ENCODE measurements at regions not wholly inside any gene's neighbourhood (a gene's known extent, or its start where the extent isn't known, plus 50 kb on each side); places are given as distances from the start of the nearest gene placed in this dataset.

DNA sequence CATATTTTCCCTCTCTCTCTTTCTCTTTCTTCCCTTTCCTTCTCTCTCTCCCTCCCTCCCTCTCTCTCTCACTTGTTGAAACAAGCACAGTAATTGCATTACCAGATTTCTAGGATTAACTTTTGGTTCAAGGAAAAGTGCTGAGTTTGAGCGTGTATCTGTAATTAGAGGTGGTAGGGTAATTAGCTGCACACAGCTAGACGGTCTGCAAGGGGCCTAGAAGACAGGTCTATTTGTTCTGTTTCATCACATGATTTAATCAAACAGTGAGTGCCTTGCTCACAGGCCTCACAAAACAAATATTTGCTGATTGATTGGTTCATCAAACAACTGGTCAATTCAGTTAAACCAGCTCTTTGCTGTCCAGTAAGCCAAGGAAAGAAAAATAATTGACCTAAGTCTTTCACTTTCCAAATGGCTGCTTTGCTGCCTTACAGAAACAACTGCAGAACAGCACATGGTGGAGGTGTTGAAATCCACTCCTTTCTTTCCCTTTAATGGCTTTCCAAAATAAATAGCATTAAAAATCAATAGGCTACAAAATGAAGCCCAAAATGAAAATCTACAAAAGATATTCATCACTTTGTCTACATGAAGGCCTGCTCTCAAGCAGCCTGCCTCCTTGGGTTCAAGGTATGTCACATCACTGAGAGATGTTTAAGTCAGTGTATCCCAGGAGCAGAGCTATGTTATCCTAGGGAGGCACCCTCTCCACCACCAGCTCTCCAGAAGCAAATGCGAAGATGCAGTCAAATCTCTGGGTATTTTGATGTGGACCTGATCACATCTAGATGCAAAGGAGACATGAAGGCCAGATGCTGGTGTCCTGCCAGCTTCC is 264.4 kb upstream of the SIX2 start:
- no peak for DNase-seq

DNA sequence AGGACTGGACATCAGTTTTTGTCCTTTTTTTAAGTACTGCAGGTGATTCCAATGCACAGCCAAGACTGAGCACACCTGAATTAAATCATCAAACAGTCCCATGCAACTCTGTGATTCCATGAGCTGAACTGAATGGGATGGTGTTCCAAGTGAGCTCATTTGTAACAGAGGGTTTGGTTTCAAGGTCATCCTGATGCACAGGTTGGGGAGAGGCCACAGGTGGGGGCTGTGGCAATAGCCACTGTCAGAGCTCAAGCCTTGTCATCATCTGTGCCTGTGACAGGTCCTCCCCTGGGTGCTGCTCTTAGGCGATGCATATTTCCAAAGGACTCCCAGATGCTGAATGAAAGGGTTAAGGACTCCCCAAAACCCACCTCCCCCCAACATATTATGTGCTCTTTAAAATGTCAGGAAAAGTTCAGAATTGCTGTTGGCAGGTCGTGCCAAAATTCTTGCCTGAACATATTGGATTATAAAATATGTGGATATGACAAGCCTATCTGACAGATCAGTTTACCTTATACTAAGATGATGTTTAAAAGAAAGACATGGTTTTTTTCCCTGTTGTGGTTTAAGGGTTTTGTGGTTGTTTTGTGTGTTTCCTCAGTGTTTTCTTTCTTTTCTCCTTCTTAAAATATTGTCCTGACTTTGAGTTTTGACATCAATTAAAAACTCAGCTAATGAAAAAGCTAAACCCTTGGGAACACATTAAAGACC is 263.5 kb upstream of the SIX2 start:
- DNase-seq = no peak

DNA sequence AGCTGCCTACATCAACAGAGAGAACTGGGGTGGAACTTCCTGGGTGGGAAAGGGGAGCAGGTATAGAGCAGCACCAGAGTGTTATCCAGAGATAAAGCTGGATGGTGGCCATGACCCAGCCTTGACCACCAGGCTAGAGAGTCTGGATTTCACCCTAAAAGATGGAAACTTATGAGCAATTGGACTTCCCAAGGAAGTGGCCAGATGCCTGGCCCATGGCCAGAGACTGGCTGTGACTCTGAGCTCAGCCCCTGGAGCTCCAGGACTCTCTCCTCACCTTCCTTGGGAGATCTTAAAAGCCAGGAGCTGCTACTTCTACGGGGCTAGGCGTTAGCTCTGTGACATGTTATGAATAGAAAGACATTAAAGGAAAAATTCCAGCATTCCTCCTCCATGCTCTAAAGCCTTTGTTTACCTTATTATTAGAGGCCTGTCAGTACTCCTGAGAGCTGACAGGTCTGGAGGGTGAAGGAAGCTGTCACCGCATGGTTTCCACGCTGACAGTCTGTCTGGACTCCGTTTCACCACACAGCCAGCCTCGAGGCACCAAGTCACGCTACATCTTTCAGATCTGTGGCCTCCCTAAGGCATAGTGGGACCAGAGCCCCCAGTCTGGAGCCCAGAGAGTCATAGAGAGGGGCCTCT is 260.0 kb upstream of the SIX2 start:
- no peak for DNase-seq

GRCh38 chr2:45268631-45269030 is 259.4 kb upstream of the SIX2 start:
- no peak for DNase-seq

DNA sequence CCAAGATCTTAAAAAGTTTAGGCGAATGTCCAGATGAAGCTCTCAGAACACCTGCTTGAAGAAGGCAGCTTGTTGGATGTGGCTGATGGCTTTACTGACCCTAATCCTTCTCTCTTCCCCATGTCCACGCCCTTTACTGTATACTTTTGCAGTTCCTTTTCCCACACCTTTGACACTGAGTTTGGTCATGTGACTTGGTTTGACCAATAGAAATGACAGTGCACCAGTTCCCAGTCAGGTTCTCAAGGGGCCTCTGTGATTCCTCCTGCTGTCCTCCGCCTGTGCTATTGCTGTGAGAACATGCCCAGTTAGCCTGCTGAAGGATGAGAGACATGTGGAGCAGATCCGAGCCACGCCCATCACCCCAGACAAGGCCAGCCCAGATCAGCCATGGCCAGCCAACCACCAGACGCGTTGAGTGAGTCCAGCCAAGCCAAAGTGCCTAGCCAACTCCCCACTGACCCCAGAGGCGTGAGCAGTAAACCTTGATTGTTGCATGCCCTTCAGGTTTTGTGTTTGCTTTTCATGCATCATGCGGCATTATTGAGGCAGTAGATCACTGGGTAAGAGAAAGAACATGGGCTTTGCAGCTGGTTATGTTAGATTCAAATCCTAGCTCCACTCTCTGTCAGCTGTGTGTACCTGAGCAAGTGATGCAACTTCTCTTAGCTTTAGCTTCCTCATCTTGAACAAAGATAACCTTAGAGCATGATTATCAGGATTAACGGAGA is 258.0 kb upstream of the SIX2 start:
- DNase-seq = no peak

DNA sequence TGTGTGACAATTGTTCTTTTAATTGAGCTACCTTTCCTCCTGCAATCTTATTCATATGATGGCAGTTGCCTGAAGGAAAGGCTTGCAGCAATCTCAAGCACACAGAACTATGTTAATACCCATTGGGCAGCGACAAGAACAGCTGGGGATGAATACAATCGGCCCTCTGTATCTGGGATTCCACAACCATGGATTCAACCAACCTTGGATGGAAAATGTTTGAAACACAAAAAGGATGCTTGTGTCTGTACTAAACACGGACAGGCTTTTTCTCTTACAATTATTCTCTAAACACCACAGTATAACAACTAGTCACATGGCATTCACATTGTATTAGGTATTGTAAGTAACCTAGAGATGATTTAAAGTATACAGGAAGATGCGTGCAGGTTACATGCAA is 256.1 kb upstream of the SIX2 start:
- no peak for DNase-seq

DNA sequence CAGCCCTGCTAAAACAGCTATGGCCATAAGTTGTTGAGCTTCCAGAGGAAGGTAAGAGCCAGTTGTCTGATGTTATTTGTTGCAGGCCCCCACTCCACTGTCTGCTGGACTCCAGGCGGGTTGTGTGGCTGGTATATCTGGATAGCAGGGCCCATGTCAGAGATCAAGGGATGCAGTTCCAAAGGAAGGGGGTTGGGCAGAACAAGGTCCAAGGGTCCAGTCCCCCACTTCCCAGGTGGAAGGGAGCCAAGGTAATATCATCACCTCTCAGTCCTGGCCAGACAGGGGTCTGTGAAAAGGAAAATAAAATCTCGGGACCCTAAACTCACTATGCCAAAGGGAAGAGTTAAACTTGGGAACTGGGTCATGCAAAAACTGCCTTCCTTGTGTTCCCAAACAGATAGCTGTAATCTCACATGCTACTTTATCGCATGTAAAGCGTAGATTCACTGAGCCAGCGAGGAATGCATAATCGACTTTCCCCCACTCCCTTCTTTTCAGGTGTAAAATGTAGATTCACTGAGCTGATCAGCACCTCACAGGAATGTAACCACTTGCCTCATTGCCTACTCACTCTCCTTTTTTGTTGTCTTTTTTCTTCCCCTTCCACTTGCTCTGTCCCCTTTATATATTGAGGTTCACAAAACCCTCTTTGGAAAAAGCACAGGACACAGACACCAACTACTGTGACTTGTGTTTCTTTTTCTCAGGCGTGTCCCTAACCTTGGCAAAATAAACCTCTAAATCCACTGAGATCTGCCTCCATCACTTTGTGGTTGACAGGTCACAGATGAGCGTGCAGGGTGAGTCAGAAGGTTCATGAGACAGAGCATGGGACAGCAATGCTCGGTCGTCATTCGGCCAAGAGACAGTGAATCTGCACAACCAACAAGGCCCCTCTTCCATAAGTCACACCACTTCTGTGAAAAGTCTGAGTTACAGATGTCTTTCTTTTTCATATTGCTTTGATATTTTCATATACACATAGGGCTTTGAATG is 255.3 kb upstream of the SIX2 start:
- no peak for DNase-seq

GRCh38 chr2:45263147-45263546 is 253.9 kb upstream of the SIX2 start:
- no peak for DNase-seq

DNA sequence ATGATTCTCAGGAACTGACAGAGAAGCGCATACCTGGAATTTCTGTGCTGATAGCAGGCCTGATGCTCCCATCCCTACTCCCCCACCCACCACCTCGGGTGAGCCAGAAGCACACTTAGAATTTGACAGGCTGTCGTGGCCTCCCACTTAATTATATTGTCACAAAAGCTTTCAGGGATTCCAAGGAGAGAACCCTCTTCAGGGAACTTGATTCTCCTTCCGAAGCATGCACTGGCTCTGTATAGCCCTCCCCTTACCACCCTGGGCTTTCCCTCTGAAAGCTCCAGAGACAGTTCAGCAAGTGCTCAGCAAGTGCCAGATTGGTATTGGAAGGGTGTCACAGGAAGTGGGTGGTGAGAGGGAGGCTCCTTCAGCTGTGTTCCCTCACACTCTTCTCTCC is 252.5 kb upstream of the SIX2 start:
- no peak for DNase-seq

- DNase-seq = no peak
Observed at GRCh38 chr2:45260946-45261345, 251.7 kb upstream of the SIX2 start.

- no peak for DNase-seq
Observed at GRCh38 chr2:45259547-45260160, 250.4 kb upstream of the SIX2 start.

DNA sequence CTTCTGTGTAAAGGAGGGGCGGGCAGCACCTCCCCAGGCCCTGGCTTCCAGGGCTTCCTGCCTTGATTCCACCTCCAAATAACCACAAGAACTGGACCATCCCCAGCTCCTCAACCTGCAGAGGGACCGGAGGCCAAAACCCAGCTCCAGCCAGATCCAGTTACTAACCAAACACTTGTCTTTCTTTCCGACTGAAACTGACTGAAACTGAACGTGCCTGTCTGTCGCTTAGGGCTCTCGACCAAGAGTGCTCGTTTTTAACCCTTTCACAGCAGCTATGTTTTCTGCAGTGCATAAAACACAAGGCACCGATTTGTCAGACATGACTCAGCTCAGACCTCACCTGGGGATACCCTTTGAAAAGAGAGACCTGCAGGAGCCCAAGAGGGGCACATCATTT is 249.9 kb upstream of the SIX2 start:
- DNase-seq = no peak

- DNase-seq = no peak
Observed at GRCh38 chr2:45258311-45258710, 249.1 kb upstream of the SIX2 start.

DNA sequence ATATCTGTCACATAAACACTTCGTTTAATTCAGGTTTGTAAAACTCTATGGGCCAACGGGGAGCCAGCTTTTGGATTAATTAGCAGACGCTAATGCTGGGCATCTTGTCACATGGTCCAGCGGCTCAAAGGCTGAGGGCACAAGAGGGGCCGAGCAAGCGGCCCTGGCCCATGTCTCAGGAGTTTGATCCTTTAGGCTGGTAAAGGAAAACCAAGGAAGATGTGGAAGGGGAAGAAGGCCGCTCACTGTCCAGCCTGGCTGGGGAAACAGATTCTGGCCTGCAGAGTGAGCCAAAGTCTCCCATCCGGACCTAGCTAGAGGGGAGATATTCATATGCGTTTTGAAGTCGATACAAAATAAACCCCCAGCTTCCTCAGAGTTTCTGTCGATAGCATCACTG is 248.6 kb upstream of the SIX2 start:
- DNase-seq = no peak

DNA sequence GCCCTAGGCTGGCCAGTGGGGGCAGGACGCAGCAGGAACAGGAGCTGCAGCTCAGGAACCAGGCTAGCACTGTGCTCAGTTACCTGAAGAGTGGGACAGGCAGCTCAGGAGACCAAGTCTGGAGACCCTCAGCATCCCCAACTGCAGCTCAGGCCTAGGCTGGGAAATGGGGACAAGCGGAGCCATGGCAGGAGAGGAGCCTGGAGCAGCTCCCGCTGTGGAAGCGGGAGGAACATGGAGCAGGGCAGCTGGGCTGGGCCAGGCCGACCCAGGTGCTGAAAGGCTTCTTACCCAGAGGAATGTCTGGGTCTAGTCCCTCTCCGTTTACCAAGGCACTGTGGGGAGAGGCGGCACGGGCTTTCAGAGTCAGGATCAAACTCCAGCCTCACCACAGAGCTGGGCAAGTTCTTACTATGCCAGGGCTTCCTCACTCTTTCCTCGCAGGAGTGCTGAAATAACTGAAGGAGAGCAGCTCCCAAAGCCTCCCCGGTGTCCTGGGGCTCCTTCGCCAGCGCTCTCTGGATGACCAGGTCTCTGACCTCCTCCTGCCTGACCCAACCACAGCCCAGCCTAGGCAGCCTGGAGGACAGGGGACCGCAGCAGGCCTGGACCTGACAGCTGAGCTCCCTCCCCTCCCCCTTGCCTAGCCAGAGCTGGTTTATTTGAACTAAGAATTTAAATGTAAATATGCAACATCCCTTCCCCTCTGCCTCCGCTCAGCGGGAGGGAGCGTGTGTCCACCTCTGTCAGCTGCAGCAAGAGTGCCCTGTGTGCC is 247.8 kb upstream of the SIX2 start:
- DNase-seq = no peak

DNA sequence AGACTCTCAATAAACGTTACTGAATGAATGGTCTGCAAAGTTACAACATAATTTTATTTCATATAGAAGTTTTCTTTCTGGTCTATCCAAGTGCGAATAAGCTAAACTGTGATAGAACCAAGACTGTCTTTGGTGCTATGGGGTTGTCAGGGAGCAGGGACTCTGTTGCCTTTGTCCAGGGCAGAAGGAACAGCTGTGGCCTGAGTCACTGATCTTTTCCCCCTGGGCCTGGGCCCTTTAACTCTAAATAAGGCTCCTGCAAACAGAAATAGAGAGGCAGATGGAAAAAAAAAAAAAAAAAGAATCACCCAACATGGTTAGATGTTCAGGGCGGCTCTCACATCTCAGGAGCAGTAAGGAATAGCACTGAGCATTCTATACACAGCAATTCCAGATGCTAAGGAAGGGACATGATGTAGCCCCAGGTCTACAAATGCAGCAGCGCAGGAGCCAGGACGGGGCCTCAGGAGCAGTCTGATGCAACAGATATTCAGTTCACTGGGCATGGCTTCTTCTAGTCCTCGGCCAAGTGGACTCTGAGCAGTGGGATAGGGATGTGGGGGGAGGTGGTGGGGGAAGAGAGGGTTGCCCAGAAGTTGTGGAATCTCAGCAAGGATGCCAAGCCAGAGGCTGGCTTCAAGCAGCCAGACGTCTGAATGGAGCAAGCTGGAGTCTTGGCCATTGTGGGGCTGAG is 247.1 kb upstream of the SIX2 start:
- no peak for DNase-seq

DNA sequence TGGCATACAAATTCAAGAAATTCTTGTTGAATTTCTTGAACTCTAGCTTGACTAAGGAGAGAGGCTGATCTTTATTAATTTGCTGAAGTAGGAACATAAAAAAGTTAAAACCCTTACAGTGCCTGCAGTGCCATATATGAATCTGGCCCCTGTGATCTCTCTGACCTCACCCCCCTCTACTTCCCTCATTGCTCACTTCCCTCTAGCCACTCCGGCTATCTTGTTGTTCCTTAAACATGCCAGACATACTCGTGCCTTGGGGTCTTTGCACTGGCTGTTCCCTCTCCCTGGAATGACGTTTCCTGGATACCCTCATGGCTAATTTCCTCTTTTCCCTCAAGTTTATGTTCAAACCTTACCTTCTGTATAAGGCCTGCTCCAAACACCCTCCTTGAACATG is 246.3 kb upstream of the SIX2 start:
- no peak for DNase-seq

- DNase-seq = no peak
Observed at GRCh38 chr2:45254025-45254424, 244.8 kb upstream of the SIX2 start.

GRCh38 chr2:45253151-45253550 is 243.9 kb upstream of the SIX2 start:
- DNase-seq = no peak

- DNase-seq = no peak
Observed at GRCh38 chr2:45250176-45250575, 240.9 kb upstream of the SIX2 start.

All from fibroblast of upper back skin (primary cell).